Neural cell (in vitro differentiated cells): ENCODE measurements at regions not wholly inside any gene's neighbourhood (a gene's known extent, or its start where the extent isn't known, plus 50 kb on each side); places are given as distances from the start of the nearest gene placed in this dataset.

Source experiments
- H2AFZ ChIP-seq: fragments of 200-600, 300-800 bp; sonication (generic), shearing (Covaris generic); 2 replicates; pipeline ENCODE4 v1.6.0; 2014; ENCODE audit warnings: low read depth, mild to moderate bottlenecking, antibody characterized with exemption, low read length, moderate library complexity
- H3F3A ChIP-seq: fragments of 200-600 bp; shearing (Covaris generic); 2 replicates; pipeline ENCODE4 v1.6.1; 2016; ENCODE audit warnings: mild to moderate bottlenecking, moderate library complexity, mixed read lengths, antibody characterized with exemption, low read length; ENCODE audit not compliant: insufficient read depth, poor library complexity, severe bottlenecking
- H3K27ac ChIP-seq: fragments of 200-600, 300-800 bp; sonication (generic), shearing (Covaris generic); 2 replicates; pipeline ENCODE4 v1.5.1; 2014; ENCODE audit warnings: mild to moderate bottlenecking, low read length, moderate library complexity
- H3K27me3 ChIP-seq: fragments of 300-800, 200-600 bp; sonication (generic), shearing (Covaris generic); 2 replicates; pipeline ENCODE4 v1.6.0; 2014; ENCODE audit warnings: mild to moderate bottlenecking, low read depth, low read length, moderate library complexity; ENCODE audit not compliant: insufficient read depth
- H3K36me3 ChIP-seq: fragments of 300-800, 200-600 bp; sonication (generic), shearing (Covaris generic); 2 replicates; pipeline ENCODE4 v1.5.1; 2014; ENCODE audit warnings: mild to moderate bottlenecking, antibody characterized with exemption, low read length, moderate library complexity; ENCODE audit not compliant: insufficient read depth
- H3K4me2 ChIP-seq: fragments of 300-800, 200-600 bp; sonication (generic), shearing (Covaris generic); 2 replicates; pipeline ENCODE4 v1.6.0; 2014; ENCODE audit warnings: mild to moderate bottlenecking, low read length
- H3K4me3 ChIP-seq: fragments of 300-800, 200-600 bp; sonication (generic), shearing (Covaris generic); 2 replicates; pipeline ENCODE4 v1.5.1; 2014; ENCODE audit warnings: mild to moderate bottlenecking, low read length, moderate library complexity
- H3K79me2 ChIP-seq: fragments of 200-600 bp; shearing (Covaris generic); replicated peaks from 2 replicates; pipeline ENCODE4 v1.6.0; 2014; ENCODE audit warnings: mild to moderate bottlenecking, low read length, moderate library complexity; ENCODE audit not compliant: insufficient read depth
- H3K9ac ChIP-seq: fragments of 300-800, 200-600 bp; sonication (generic), shearing (Covaris generic); 2 replicates; pipeline ENCODE4 v1.6.1; 2016; ENCODE audit warnings: mild to moderate bottlenecking, low read length, mixed read lengths
- H3K9me2 ChIP-seq: fragments of 200-600 bp; shearing (Covaris generic); 2 replicates; pipeline ENCODE4 v1.6.1; 2016; ENCODE audit warnings: mild to moderate bottlenecking, low read length, mixed read lengths; ENCODE audit not compliant: insufficient read depth
- H3K9me3 ChIP-seq: fragments of 200-600, 300-800 bp; sonication (generic), shearing (Covaris generic); 2 replicates; pipeline ENCODE4 v1.6.1; 2016; ENCODE audit warnings: mild to moderate bottlenecking, mixed run types, low read length, moderate library complexity, mixed read lengths
- H4K20me1 ChIP-seq: fragments of 200-600 bp; shearing (Covaris generic); 2 replicates; pipeline ENCODE4 v1.6.1; 2016; ENCODE audit warnings: mild to moderate bottlenecking, mixed run types; ENCODE audit not compliant: insufficient read depth
- EP300 ChIP-seq: fragments of 450-650 bp; conservative IDR thresholded peaks from 2 replicates; pipeline ENCODE4 v1.6.1; 2014; ENCODE audit warnings: antibody characterized with exemption, mild to moderate bottlenecking, moderate library complexity; ENCODE audit not compliant: poor library complexity, severe bottlenecking
- EZH2 ChIP-seq: fragments of 200-600, 300-800 bp; shearing (Covaris generic), sonication (generic); IDR thresholded peaks from 2 replicates; pipeline ENCODE4 v1.6.1; 2014; ENCODE audit warnings: antibody characterized with exemption, low read length, borderline replicate concordance, mild to moderate bottlenecking; ENCODE audit not compliant: insufficient read depth, poor library complexity, severe bottlenecking
- MXI1 ChIP-seq: fragments of 450-650 bp; conservative IDR thresholded peaks from 2 replicates; pipeline ENCODE4 v1.6.1; 2014; ENCODE audit warnings: antibody characterized with exemption, mild to moderate bottlenecking; ENCODE audit not compliant: poor library complexity, severe bottlenecking
- POLR2AphosphoS5 ChIP-seq: IDR thresholded peaks from 2 replicates; pipeline ENCODE4 v1.6.1; 2012
- RAD21 ChIP-seq: fragments of 450-650 bp; conservative IDR thresholded peaks from 2 replicates; pipeline ENCODE4 v1.6.1; 2014; ENCODE audit warnings: antibody characterized with exemption, mild to moderate bottlenecking, moderate library complexity
- SMC3 ChIP-seq: fragments of 450-650 bp; conservative IDR thresholded peaks from 2 replicates; pipeline ENCODE4 v1.6.1; 2014; ENCODE audit warnings: antibody characterized with exemption, mild to moderate bottlenecking, moderate library complexity; ENCODE audit not compliant: poor library complexity
- TAF1 ChIP-seq: IDR thresholded peaks from 2 replicates; pipeline ENCODE4 v1.6.1; 2012; ENCODE audit warnings: low read depth
- TF ChIP-seq, protein P1 (sequence below): fragments of 450-650 bp; IDR thresholded peaks from 2 replicates; pipeline ENCODE4 v1.5.1; 2014; ENCODE audit warnings: antibody characterized with exemption, mild to moderate bottlenecking, moderate library complexity; ENCODE audit not compliant: poor library complexity, severe bottlenecking
- TF ChIP-seq, protein P2 (sequence below): IDR thresholded peaks from 2 replicates; pipeline ENCODE4 v1.6.1; 2012; ENCODE audit warnings: borderline replicate concordance

DNA sequence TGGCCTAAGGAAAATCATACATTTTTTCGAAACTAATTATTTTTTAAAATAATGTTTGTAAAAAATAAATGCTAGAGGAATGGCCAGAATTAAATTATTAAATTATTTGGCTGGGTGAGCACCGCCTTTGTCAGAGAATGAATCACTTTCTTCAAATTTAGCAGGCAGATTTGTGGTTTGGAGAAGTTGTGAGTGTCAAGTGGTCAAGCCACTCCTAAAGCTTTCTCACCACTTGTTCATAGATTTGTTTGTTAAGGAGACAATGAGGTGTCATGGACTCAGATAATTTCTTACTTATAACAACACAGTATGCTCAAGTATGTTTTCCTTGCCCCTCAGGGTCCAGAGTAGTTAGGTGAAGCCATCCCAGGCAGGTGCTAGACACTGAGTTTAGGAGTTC is 196.2 kb downstream of the TUSC7 start:
- no peak overlapping the region for H3K27ac ChIP-seq
- no peaks in the 10 kb centered on the region for H3K36me3 ChIP-seq
- H3K9me3 ChIP-seq: no peaks in the 10 kb centered on the region
- TF ChIP-seq MXI1 (no peak), SMC3 (no peak), POLR2AphosphoS5 (no peak), TAF1 (no peak), EZH2 (no peak), RAD21 (no peak), EP300 (no peak)
- TF ChIP-seq, protein P1, sequence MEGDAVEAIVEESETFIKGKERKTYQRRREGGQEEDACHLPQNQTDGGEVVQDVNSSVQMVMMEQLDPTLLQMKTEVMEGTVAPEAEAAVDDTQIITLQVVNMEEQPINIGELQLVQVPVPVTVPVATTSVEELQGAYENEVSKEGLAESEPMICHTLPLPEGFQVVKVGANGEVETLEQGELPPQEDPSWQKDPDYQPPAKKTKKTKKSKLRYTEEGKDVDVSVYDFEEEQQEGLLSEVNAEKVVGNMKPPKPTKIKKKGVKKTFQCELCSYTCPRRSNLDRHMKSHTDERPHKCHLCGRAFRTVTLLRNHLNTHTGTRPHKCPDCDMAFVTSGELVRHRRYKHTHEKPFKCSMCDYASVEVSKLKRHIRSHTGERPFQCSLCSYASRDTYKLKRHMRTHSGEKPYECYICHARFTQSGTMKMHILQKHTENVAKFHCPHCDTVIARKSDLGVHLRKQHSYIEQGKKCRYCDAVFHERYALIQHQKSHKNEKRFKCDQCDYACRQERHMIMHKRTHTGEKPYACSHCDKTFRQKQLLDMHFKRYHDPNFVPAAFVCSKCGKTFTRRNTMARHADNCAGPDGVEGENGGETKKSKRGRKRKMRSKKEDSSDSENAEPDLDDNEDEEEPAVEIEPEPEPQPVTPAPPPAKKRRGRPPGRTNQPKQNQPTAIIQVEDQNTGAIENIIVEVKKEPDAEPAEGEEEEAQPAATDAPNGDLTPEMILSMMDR: no peak
- TF ChIP-seq, protein P2, sequence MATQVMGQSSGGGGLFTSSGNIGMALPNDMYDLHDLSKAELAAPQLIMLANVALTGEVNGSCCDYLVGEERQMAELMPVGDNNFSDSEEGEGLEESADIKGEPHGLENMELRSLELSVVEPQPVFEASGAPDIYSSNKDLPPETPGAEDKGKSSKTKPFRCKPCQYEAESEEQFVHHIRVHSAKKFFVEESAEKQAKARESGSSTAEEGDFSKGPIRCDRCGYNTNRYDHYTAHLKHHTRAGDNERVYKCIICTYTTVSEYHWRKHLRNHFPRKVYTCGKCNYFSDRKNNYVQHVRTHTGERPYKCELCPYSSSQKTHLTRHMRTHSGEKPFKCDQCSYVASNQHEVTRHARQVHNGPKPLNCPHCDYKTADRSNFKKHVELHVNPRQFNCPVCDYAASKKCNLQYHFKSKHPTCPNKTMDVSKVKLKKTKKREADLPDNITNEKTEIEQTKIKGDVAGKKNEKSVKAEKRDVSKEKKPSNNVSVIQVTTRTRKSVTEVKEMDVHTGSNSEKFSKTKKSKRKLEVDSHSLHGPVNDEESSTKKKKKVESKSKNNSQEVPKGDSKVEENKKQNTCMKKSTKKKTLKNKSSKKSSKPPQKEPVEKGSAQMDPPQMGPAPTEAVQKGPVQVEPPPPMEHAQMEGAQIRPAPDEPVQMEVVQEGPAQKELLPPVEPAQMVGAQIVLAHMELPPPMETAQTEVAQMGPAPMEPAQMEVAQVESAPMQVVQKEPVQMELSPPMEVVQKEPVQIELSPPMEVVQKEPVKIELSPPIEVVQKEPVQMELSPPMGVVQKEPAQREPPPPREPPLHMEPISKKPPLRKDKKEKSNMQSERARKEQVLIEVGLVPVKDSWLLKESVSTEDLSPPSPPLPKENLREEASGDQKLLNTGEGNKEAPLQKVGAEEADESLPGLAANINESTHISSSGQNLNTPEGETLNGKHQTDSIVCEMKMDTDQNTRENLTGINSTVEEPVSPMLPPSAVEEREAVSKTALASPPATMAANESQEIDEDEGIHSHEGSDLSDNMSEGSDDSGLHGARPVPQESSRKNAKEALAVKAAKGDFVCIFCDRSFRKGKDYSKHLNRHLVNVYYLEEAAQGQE: no peak
- H3K9ac ChIP-seq: no peak overlapping the region
- no peaks in the 10 kb centered on the region for H4K20me1 ChIP-seq
- H2AFZ ChIP-seq: no peak overlapping the region
- no peak overlapping the region for H3K4me3 ChIP-seq
- no peaks in the 10 kb centered on the region for H3F3A ChIP-seq
- no peaks in the 10 kb centered on the region for H3K79me2 ChIP-seq
- no peak overlapping the region for H3K4me2 ChIP-seq
- H3K27me3 ChIP-seq: no peaks in the 10 kb centered on the region
- no peaks in the 10 kb centered on the region for H3K9me2 ChIP-seq

DNA sequence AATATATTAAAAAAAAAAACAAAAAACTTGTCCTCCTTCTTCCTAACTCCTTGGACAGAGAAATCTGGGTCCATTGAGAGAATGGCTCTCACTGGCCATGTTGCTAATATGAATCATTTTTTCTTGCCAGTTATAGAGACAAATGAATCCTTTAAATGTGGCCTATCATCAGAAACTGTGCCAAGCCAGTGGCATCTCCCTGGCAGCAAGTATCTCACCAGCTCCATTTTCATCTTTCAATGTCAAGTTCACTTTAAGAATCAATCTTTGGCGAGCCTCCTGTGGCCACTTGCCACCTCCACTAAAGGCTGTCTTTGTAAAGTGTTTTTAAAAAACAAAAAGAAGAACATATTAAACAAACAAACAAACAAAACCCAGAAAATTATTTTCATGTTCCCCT is 202.5 kb downstream of the TUSC7 start:
- Histone ChIP-seq H2AFZ (no peak overlapping the region), H3K36me3 (no peaks in the 10 kb centered on the region), H3K27me3 (no peaks in the 10 kb centered on the region), H3K9me3 (no peaks in the 10 kb centered on the region), H4K20me1 (no peaks in the 10 kb centered on the region), H3K9ac (no peak overlapping the region), H3K4me2 (no peak overlapping the region), H3K4me3 (no peak overlapping the region), H3K27ac (no peak overlapping the region), H3F3A (no peaks in the 10 kb centered on the region), H3K9me2 (no peaks in the 10 kb centered on the region), H3K79me2 (no peaks in the 10 kb centered on the region)
- no peak for TF ChIP-seq MXI1
- TF ChIP-seq EP300: no peak
- no peak for TF ChIP-seq TAF1
- no peak for TF ChIP-seq POLR2AphosphoS5
- TF ChIP-seq RAD21: no peak
- TF ChIP-seq, protein P1: no peak
- no peak for TF ChIP-seq EZH2
- no peak for TF ChIP-seq SMC3
- TF ChIP-seq, protein P2: no peak
